ENCODE measurements at regions not wholly inside any gene's neighbourhood (a gene's known extent, or its start where the extent isn't known, plus 50 kb on each side); places are given as distances from the start of the nearest gene placed in this dataset.

DNA sequence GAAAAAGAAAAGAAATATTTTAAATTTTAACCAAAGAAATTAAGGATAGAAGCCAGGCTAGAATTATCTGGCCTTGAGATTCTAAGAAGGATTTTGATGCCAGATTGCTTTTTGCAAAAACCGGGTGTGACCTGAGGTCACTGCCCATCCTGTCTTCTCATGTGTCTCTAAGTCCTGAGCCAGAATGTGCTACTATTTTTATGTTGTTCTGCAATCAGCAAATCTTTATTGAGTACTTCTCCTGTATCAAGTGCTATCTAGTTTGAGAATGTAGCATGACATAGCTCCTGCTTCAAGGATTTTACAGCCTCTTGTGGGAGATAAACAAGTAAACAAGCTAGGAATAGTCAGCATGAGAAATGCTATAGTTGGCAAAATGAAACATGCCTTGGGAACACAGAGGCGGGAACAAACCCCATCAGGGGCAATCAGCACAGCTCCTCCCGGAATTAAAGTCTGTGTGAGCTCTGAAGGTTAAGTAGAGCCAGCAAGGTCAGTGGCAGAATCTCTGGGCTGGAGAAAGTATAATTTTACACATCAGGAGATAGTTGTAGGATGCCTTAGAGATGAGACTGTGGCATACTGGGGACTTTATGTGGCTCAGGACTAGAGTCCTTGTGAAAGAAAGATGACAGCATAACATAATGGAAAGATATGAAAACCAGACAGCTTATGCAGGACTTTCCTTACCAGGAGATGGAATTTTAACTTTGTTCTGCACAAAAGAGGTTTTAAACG lies 899.5 kb upstream of the SLC10A2 start (continued):
- TF ChIP-seq PRDM4 (tag by site-specific recombination; IDR thresholded peaks at IDR 0.05) (no peak), ZBTB1 (tag by site-specific recombination; IDR thresholded peaks at IDR 0.05) (no peak), ZNF184 (tag by site-specific recombination; IDR thresholded peaks at IDR 0.05) (no peak), ZNF624 (tag by site-specific recombination; IDR thresholded peaks at IDR 0.05) (no peak), ZNF121 (tag by site-specific recombination; IDR thresholded peaks at IDR 0.05) (no peak), ZNF549 (tag by site-specific recombination; IDR thresholded peaks at IDR 0.05) (no peak), ZNF707 (tag by site-specific recombination; IDR thresholded peaks at IDR 0.05) (no peak), ZNF777 (tag by site-specific recombination; IDR thresholded peaks at IDR 0.05; ENCODE audit: borderline replicate concordance) (no peak), PRDM2 (tag by site-specific recombination; IDR thresholded peaks at IDR 0.05; ENCODE audit: borderline replicate concordance) (no peak)
- TF ChIP-seq, protein P1, sequence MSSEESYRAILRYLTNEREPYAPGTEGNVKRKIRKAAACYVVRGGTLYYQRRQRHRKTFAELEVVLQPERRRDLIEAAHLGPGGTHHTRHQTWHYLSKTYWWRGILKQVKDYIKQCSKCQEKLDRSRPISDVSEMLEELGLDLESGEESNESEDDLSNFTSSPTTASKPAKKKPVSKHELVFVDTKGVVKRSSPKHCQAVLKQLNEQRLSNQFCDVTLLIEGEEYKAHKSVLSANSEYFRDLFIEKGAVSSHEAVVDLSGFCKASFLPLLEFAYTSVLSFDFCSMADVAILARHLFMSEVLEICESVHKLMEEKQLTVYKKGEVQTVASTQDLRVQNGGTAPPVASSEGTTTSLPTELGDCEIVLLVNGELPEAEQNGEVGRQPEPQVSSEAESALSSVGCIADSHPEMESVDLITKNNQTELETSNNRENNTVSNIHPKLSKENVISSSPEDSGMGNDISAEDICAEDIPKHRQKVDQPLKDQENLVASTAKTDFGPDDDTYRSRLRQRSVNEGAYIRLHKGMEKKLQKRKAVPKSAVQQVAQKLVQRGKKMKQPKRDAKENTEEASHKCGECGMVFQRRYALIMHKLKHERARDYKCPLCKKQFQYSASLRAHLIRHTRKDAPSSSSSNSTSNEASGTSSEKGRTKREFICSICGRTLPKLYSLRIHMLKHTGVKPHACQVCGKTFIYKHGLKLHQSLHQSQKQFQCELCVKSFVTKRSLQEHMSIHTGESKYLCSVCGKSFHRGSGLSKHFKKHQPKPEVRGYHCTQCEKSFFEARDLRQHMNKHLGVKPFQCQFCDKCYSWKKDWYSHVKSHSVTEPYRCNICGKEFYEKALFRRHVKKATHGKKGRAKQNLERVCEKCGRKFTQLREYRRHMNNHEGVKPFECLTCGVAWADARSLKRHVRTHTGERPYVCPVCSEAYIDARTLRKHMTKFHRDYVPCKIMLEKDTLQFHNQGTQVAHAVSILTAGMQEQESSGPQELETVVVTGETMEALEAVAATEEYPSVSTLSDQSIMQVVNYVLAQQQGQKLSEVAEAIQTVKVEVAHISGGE (tag by site-specific recombination; conservative IDR thresholded peaks at IDR 0.05; ENCODE audit: low read depth): no peak
- TF ChIP-seq, protein P2, sequence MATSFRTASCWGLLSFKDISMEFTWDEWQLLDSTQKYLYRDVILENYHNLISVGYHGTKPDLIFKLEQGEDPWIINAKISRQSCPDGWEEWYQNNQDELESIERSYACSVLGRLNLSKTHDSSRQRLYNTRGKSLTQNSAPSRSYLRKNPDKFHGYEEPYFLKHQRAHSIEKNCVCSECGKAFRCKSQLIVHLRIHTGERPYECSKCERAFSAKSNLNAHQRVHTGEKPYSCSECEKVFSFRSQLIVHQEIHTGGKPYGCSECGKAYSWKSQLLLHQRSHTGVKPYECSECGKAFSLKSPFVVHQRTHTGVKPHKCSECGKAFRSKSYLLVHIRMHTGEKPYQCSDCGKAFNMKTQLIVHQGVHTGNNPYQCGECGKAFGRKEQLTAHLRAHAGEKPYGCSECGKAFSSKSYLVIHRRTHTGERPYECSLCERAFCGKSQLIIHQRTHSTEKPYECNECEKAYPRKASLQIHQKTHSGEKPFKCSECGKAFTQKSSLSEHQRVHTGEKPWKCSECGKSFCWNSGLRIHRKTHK (tag by site-specific recombination; IDR thresholded peaks at IDR 0.05): no peak

GRCh38 chr13:103961784-103962183 lies 895.6 kb upstream of the SLC10A2 start:
- no peaks in the 10 kb centered on the region for H3K4me1 ChIP-seq (ENCODE audit: control insufficient read depth, insufficient read depth, low read length)
- H3K9me3 ChIP-seq (ENCODE audit: control insufficient read depth, insufficient read depth, low read depth, low read length): no peaks in the 10 kb centered on the region
- no peak overlapping the region for H3K27ac ChIP-seq (ENCODE audit: extremely low read depth, low read depth, low read length)
- ChIA-PET POLR2A (no interaction called here), CTCF (no interaction called here)
- no peaks in the 10 kb centered on the region for H3K36me3 ChIP-seq (ENCODE audit: control insufficient read depth in 2 of 2, insufficient read depth in 1 of 2, low read length in 2 of 2)
- no peak overlapping the region for H3K4me3 ChIP-seq (ENCODE audit: low read depth, low read length)
- no peak for TF ChIP-seq ZNF292 (tag by site-specific recombination; IDR thresholded peaks at IDR 0.05; ENCODE audit: borderline replicate concordance, low read depth)
- TF ChIP-seq ZNF768 (tag by site-specific recombination; IDR thresholded peaks at IDR 0.05): no peak
- no peak for TF ChIP-seq ZNF132 (tag by site-specific recombination; IDR thresholded peaks at IDR 0.05; ENCODE audit: borderline replicate concordance)
- TF ChIP-seq ZNF560 (tag by site-specific recombination; IDR thresholded peaks at IDR 0.05; ENCODE audit: borderline replicate concordance): no peak
- TF ChIP-seq ZNF157 (tag by site-specific recombination; IDR thresholded peaks at IDR 0.05): no peak
- TF ChIP-seq ZFP3 (tag by site-specific recombination; IDR thresholded peaks at IDR 0.05; ENCODE audit: low read depth): no peak
- TF ChIP-seq ZNF624 (tag by site-specific recombination; IDR thresholded peaks at IDR 0.05): no peak
- TF ChIP-seq GLI2 (tag by site-specific recombination; IDR thresholded peaks at IDR 0.05; ENCODE audit: borderline replicate concordance, low read depth): no peak
